ENCODE measurements at regions not wholly inside any gene's neighbourhood (a gene's known extent, or its start where the extent isn't known, plus 50 kb on each side); places are given as distances from the start of the nearest gene placed in this dataset.
"Not testable (repeated sequence)": the region's sequence is repeated elsewhere in the genome, so short reads cannot be mapped to it uniquely, and the experiment has no call there.

DNA sequence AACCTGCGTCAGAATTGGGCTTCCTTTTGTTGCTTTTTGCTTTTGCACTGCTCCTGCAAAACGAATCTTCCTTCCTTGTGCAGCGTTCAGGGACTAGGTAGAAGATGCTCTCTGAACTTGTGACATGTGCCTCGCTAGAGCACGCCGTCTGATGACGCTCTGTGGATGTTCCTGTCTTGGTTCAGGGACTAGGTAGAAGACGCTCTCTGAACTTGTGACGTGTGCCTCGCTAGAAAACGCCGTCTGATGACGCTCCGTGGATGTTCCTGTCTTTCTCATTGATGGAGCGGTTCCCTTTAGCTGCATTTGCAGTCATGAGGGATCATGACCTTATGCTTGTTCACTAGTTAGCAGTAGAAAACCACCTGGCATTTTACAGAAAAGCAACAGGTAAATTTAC, 154.0 kb downstream of the SOX1 start:
- Mint-ChIP-seq H3K9me3 (ENCODE audit: unreplicated experiment) (no peaks in the 10 kb centered on the region), H3K4me1 (ENCODE audit: low read depth, unreplicated experiment) (no peaks in the 10 kb centered on the region), H3K27me3 (ENCODE audit: low read depth, unreplicated experiment) (peaks cover 63% of the 10 kb centered on the region), H3K27ac (ENCODE audit: unreplicated experiment) (no peak overlapping the region), H3K36me3 (ENCODE audit: low read depth, unreplicated experiment) (peaks cover 3% of the 10 kb centered on the region), H3K4me3 (ENCODE audit: unreplicated experiment) (no peak overlapping the region)
- Histone ChIP-seq H4K20me1 (ENCODE audit: insufficient read depth, low read length) (no peaks in the 10 kb centered on the region), H3K9ac (ENCODE audit: low read length) (no peak overlapping the region), H3K4me1 (ENCODE audit: insufficient read depth, low read length) (no peaks in the 10 kb centered on the region), H3K27me3 (ENCODE audit: insufficient read depth, low read length) (no peaks in the 10 kb centered on the region), H3K4me3 (ENCODE audit: insufficient read depth, low read depth, low read length) (no peak overlapping the region), H3K4me2 (ENCODE audit: low read length) (no peak overlapping the region), H3K36me3 (ENCODE audit: insufficient read depth, low read length) (no peaks in the 10 kb centered on the region), H3K9me3 (ENCODE audit: insufficient read depth, low read depth, low read length) (peaks cover 3% of the 10 kb centered on the region), H2AFZ (ENCODE audit: low read depth, low read length) (no peak overlapping the region), H3K79me2 (ENCODE audit: insufficient read depth, low read length) (no peaks in the 10 kb centered on the region), H3K27ac (ENCODE audit: low read depth, low read length) (no peak overlapping the region)
- DNase-seq (ENCODE audit: low read depth) (no peak), FAIRE-seq (no peak)
- TF ChIP-seq, protein P1, sequence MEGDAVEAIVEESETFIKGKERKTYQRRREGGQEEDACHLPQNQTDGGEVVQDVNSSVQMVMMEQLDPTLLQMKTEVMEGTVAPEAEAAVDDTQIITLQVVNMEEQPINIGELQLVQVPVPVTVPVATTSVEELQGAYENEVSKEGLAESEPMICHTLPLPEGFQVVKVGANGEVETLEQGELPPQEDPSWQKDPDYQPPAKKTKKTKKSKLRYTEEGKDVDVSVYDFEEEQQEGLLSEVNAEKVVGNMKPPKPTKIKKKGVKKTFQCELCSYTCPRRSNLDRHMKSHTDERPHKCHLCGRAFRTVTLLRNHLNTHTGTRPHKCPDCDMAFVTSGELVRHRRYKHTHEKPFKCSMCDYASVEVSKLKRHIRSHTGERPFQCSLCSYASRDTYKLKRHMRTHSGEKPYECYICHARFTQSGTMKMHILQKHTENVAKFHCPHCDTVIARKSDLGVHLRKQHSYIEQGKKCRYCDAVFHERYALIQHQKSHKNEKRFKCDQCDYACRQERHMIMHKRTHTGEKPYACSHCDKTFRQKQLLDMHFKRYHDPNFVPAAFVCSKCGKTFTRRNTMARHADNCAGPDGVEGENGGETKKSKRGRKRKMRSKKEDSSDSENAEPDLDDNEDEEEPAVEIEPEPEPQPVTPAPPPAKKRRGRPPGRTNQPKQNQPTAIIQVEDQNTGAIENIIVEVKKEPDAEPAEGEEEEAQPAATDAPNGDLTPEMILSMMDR (IDR thresholded peaks at IDR 0.05; ENCODE audit: insufficient read depth, low read depth, low read length): no peak

- Histone ChIP-seq H3K4me2 (ENCODE audit: low read length) (no peak overlapping the region), H3K9me3 (ENCODE audit: insufficient read depth, low read depth, low read length) (peaks cover 11% of the 10 kb centered on the region), H3K79me2 (ENCODE audit: insufficient read depth, low read length) (no peaks in the 10 kb centered on the region), H3K4me1 (ENCODE audit: insufficient read depth, low read length) (no peaks in the 10 kb centered on the region), H3K4me3 (ENCODE audit: insufficient read depth, low read depth, low read length) (no peak overlapping the region), H3K27me3 (ENCODE audit: insufficient read depth, low read length) (no peaks in the 10 kb centered on the region), H3K36me3 (ENCODE audit: insufficient read depth, low read length) (no peaks in the 10 kb centered on the region), H3K27ac (ENCODE audit: low read depth, low read length) (no peak overlapping the region), H2AFZ (ENCODE audit: low read depth, low read length) (no peak overlapping the region), H4K20me1 (ENCODE audit: insufficient read depth, low read length) (no peaks in the 10 kb centered on the region), H3K9ac (ENCODE audit: low read length) (no peak overlapping the region)
- Mint-ChIP-seq H3K27ac (ENCODE audit: unreplicated experiment) (no peak overlapping the region), H3K36me3 (ENCODE audit: low read depth, unreplicated experiment) (peaks cover 3% of the 10 kb centered on the region), H3K4me3 (ENCODE audit: unreplicated experiment) (no peak overlapping the region), H3K27me3 (ENCODE audit: low read depth, unreplicated experiment) (peaks cover 56% of the 10 kb centered on the region), H3K4me1 (ENCODE audit: low read depth, unreplicated experiment) (no peaks in the 10 kb centered on the region), H3K9me3 (ENCODE audit: unreplicated experiment) (peaks cover 2% of the 10 kb centered on the region)
- TF ChIP-seq, protein P1 (IDR thresholded peaks at IDR 0.05; ENCODE audit: insufficient read depth, low read depth, low read length): no peak
- TF ChIP-seq EZH2 (IDR thresholded peaks at IDR 0.05; ENCODE audit: insufficient read depth, low read length): no peak
- DNase-seq (ENCODE audit: low read depth) (no peak), FAIRE-seq (no peak)
These were observed 153.2 kb upstream of the SPACA7 start for GRCh38 chr13:112222971-112223370.

DNA sequence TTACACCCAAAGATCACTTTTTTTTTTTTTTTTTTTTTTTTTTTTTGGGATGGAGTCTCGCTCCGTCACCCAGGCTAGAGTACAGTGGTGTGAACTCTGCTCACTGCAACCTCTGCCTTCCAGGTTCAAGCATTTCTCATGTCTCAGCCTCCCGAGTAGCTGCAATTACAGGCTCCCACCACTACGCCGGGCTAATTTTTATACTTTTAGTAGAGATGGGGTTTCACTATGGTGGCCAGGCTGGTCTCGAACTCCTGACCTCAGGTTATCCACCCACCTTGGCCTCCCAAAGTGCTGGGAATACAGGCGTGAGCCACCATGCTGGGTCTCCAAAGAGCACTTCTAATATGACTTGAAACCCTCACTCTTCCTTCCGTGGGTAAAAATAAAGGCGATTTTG, 152.2 kb upstream of the SPACA7 start:
- not testable (repeated sequence) for FAIRE-seq; H3K9me3 Mint-ChIP-seq (ENCODE audit: unreplicated experiment); H3K4me3 ChIP-seq (ENCODE audit: insufficient read depth, low read depth, low read length); H3K36me3 Mint-ChIP-seq (ENCODE audit: low read depth, unreplicated experiment); H3K4me1 ChIP-seq (ENCODE audit: insufficient read depth, low read length); H3K27ac Mint-ChIP-seq (ENCODE audit: unreplicated experiment); H4K20me1 ChIP-seq (ENCODE audit: insufficient read depth, low read length); H3K4me3 Mint-ChIP-seq (ENCODE audit: unreplicated experiment); H3K9ac ChIP-seq (ENCODE audit: low read length); H3K36me3 ChIP-seq (ENCODE audit: insufficient read depth, low read length); H3K4me2 ChIP-seq (ENCODE audit: low read length); H3K27ac ChIP-seq (ENCODE audit: low read depth, low read length); H3K4me1 Mint-ChIP-seq (ENCODE audit: low read depth, unreplicated experiment); H2AFZ ChIP-seq (ENCODE audit: low read depth, low read length); H3K27me3 ChIP-seq (ENCODE audit: insufficient read depth, low read length); H3K79me2 ChIP-seq (ENCODE audit: insufficient read depth, low read length); DNase-seq (ENCODE audit: low read depth)
- H3K27me3 Mint-ChIP-seq (ENCODE audit: low read depth, unreplicated experiment): peaks cover 47% of the 10 kb centered on the region
- peaks cover 11% of the 10 kb centered on the region for H3K9me3 ChIP-seq (ENCODE audit: insufficient read depth, low read depth, low read length)

Measured in astrocyte (in vitro differentiated cells and primary cell).